Neural progenitor cell (in vitro differentiated cells): ENCODE measurements at regions not wholly inside any gene's neighbourhood (a gene's known extent, or its start where the extent isn't known, plus 50 kb on each side); places are given as distances from the start of the nearest gene placed in this dataset.

Experiments
- DNase-seq: peaks from one replicate; pipeline ENCODE4 v3.0.0-alpha.2; 2016; ENCODE audit warnings: low spot score
- H2AFZ ChIP-seq: fragments of 200-600 bp; sonication (generic); replicated peaks from 2 replicates; pipeline ENCODE4 v1.6.1; 2016; ENCODE audit warnings: antibody characterized with exemption
- H3F3A ChIP-seq: fragments of 200-600 bp; sonication (generic); 2 replicates; pipeline ENCODE4 v1.6.1; 2016; ENCODE audit warnings: antibody characterized with exemption, low read depth
- H3K27ac ChIP-seq: fragments of 200-600 bp; sonication (generic); 2 replicates; pipeline ENCODE4 v1.5.1; 2016; ENCODE audit warnings: mild to moderate bottlenecking
- H3K27me3 ChIP-seq: fragments of 200-600 bp; sonication (generic); 2 replicates; pipeline ENCODE4 v1.6.1; 2016; ENCODE audit warnings: mild to moderate bottlenecking, moderate library complexity
- H3K36me3 ChIP-seq: fragments of 200-600 bp; sonication (generic); 2 replicates; pipeline ENCODE4 v1.5.1; 2016
- H3K4me1 ChIP-seq: fragments of 200-600 bp; sonication (generic); 2 replicates; pipeline ENCODE4 v1.6.1; 2016; ENCODE audit warnings: mixed run types
- H3K4me2 ChIP-seq: fragments of 200-600 bp; sonication (generic); 2 replicates; pipeline ENCODE4 v1.6.1; 2016
- H3K4me3 ChIP-seq: fragments of 200-600 bp; sonication (generic); 2 replicates; pipeline ENCODE4 v1.5.1; 2016
- H3K79me2 ChIP-seq: fragments of 200-600 bp; sonication (generic); 2 replicates; pipeline ENCODE4 v1.6.1; 2016; ENCODE audit warnings: low read depth
- H3K9ac ChIP-seq: fragments of 200-600 bp; sonication (generic); 2 replicates; pipeline ENCODE4 v1.6.1; 2016
- H3K9me3 ChIP-seq: fragments of 200-600 bp; sonication (generic); 2 replicates; pipeline ENCODE4 v1.5.1; 2016; ENCODE audit warnings: low read depth
- H4K20me1 ChIP-seq: fragments of 200-600 bp; sonication (generic); 2 replicates; pipeline ENCODE4 v1.6.1; 2016; ENCODE audit warnings: low read depth
- H3K27ac Mint-ChIP-seq: 3 replicates; pipeline ENCODE4 v1.8.0; 2021; ENCODE audit warnings: mixed read lengths
- H3K27me3 Mint-ChIP-seq: 2 replicates; pipeline ENCODE4 v1.8.0; 2022; ENCODE audit warnings: low read depth, mild to moderate bottlenecking, inconsistent platforms, moderate library complexity, mixed read lengths; ENCODE audit not compliant: insufficient read depth
- H3K36me3 Mint-ChIP-seq: 3 replicates; pipeline ENCODE4 v1.8.0; 2021; ENCODE audit warnings: mixed read lengths
- H3K4me1 Mint-ChIP-seq: 3 replicates; pipeline ENCODE4 v1.8.0; 2021; ENCODE audit warnings: mixed read lengths
- H3K4me3 Mint-ChIP-seq: 3 replicates; pipeline ENCODE4 v1.8.0; 2021; ENCODE audit warnings: mild to moderate bottlenecking, moderate library complexity, mixed read lengths
- H3K9me3 Mint-ChIP-seq: 3 replicates; pipeline ENCODE4 v1.8.0; 2020; ENCODE audit warnings: mixed read lengths
- EZH2 ChIP-seq: fragments of 200-600 bp; sonication (generic); IDR thresholded peaks from 2 replicates; pipeline ENCODE4 v1.6.1; 2017; ENCODE audit warnings: antibody characterized with exemption, mild to moderate bottlenecking, moderate library complexity
- EZH2phosphoT487 ChIP-seq: fragments of 200-600 bp; sonication (generic); IDR thresholded peaks from 2 replicates; pipeline ENCODE4 v1.6.1; 2017; ENCODE audit warnings: antibody characterized with exemption
- TF ChIP-seq, protein P1 (sequence below): fragments of 200-600 bp; sonication (generic); IDR thresholded peaks from 2 replicates; pipeline ENCODE4 v1.5.1; 2017; ENCODE audit warnings: antibody characterized with exemption, mild to moderate bottlenecking

- Mint-ChIP-seq H3K4me3 (no peak overlapping the region), H3K27ac (no peak overlapping the region), H3K4me1 (no peaks in the 10 kb centered on the region), H3K9me3 (peaks cover 3% of the 10 kb centered on the region), H3K27me3 (no peaks in the 10 kb centered on the region), H3K36me3 (no peaks in the 10 kb centered on the region)
- TF ChIP-seq EZH2phosphoT487 (no peak), EZH2 (no peak)
- TF ChIP-seq, protein P1, sequence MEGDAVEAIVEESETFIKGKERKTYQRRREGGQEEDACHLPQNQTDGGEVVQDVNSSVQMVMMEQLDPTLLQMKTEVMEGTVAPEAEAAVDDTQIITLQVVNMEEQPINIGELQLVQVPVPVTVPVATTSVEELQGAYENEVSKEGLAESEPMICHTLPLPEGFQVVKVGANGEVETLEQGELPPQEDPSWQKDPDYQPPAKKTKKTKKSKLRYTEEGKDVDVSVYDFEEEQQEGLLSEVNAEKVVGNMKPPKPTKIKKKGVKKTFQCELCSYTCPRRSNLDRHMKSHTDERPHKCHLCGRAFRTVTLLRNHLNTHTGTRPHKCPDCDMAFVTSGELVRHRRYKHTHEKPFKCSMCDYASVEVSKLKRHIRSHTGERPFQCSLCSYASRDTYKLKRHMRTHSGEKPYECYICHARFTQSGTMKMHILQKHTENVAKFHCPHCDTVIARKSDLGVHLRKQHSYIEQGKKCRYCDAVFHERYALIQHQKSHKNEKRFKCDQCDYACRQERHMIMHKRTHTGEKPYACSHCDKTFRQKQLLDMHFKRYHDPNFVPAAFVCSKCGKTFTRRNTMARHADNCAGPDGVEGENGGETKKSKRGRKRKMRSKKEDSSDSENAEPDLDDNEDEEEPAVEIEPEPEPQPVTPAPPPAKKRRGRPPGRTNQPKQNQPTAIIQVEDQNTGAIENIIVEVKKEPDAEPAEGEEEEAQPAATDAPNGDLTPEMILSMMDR = no peak
- Histone ChIP-seq H4K20me1 (no peaks in the 10 kb centered on the region), H3K4me3 (no peak overlapping the region), H3K36me3 (no peaks in the 10 kb centered on the region), H3K4me2 (no peak overlapping the region), H3K9me3 (no peaks in the 10 kb centered on the region), H3K27me3 (no peaks in the 10 kb centered on the region), H3K9ac (no peak overlapping the region), H3K79me2 (no peaks in the 10 kb centered on the region), H3F3A (no peaks in the 10 kb centered on the region), H3K4me1 (no peaks in the 10 kb centered on the region), H2AFZ (no peak overlapping the region), H3K27ac (no peak overlapping the region)
- no peak for DNase-seq
Observed at GRCh38 chr2:83051538-83052170, 1407.4 kb downstream of the SUCLG1 start.

- no peaks in the 10 kb centered on the region for H3K36me3 ChIP-seq
- no peak overlapping the region for H3K4me3 ChIP-seq
- Mint-ChIP-seq H3K27me3 (no peaks in the 10 kb centered on the region), H3K4me3 (no peak overlapping the region), H3K9me3 (no peaks in the 10 kb centered on the region), H3K36me3 (no peaks in the 10 kb centered on the region), H3K4me1 (no peaks in the 10 kb centered on the region), H3K27ac (no peak overlapping the region)
- DNase-seq = no peak
- no peaks in the 10 kb centered on the region for H4K20me1 ChIP-seq
- no peaks in the 10 kb centered on the region for H3K27me3 ChIP-seq
- H3K9me3 ChIP-seq = no peaks in the 10 kb centered on the region
- no peak overlapping the region for H3K4me2 ChIP-seq
- no peaks in the 10 kb centered on the region for H3K4me1 ChIP-seq
- no peak overlapping the region for H2AFZ ChIP-seq
- no peak overlapping the region for H3K27ac ChIP-seq
- H3K79me2 ChIP-seq = no peaks in the 10 kb centered on the region
- TF ChIP-seq EZH2phosphoT487 = no peak
- no peak for TF ChIP-seq EZH2
- TF ChIP-seq, protein P1 = no peak
- no peaks in the 10 kb centered on the region for H3F3A ChIP-seq
- no peak overlapping the region for H3K9ac ChIP-seq
Observed at GRCh38 chr2:83042053-83042452, 1417.0 kb downstream of the SUCLG1 start.

DNA sequence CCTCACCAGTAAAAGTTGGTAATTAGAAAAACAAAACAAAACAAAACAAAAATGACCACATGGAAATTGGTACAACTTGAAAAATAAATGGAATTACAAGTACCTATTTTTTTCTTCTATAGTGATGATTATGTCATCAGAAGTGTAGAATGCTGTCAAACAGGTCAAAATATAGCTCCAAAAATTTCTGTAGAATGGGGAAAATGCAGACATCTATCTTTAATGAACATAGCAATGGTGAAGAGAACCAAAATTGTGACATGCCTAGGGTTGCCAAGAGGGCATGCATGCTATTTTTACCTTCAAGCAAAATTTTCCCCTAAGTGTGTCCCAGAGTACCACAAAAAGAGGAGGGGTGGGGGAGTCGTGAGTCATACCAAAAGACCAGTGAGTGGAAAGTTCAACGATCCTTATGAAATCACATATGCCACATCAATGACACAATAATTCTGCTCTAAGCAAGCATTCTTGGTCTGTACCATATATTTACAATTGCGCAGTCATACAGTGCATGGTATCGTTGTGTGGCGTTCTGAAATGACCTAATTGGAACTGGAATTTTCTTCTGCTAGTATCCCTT, 1436.4 kb downstream of the SUCLG1 start:
- Histone ChIP-seq H3F3A (no peaks in the 10 kb centered on the region), H3K9ac (no peak overlapping the region), H4K20me1 (no peaks in the 10 kb centered on the region), H3K27ac (no peak overlapping the region), H3K27me3 (no peaks in the 10 kb centered on the region), H3K36me3 (no peaks in the 10 kb centered on the region), H3K4me1 (no peaks in the 10 kb centered on the region), H2AFZ (no peak overlapping the region), H3K79me2 (no peaks in the 10 kb centered on the region), H3K4me3 (no peak overlapping the region), H3K9me3 (no peaks in the 10 kb centered on the region), H3K4me2 (no peak overlapping the region)
- TF ChIP-seq EZH2 = no peak
- TF ChIP-seq EZH2phosphoT487 = no peak
- TF ChIP-seq, protein P1 = no peak
- DNase-seq = no peak
- Mint-ChIP-seq H3K4me1 (no peaks in the 10 kb centered on the region), H3K9me3 (no peaks in the 10 kb centered on the region), H3K36me3 (no peaks in the 10 kb centered on the region), H3K4me3 (no peak overlapping the region), H3K27me3 (no peaks in the 10 kb centered on the region), H3K27ac (no peak overlapping the region)
